OCI-LY3 (cell line): ENCODE measurements at regions not wholly inside any gene's neighbourhood (a gene's known extent, or its start where the extent isn't known, plus 50 kb on each side); places are given as distances from the start of the nearest gene placed in this dataset.

ENCODE experiments used
- H2AFZ ChIP-seq: fragments of 200-600, 300-600 bp; shearing (Covaris generic); 2 replicates; pipeline ENCODE4 v1.6.0; 2014; ENCODE audit warnings: antibody characterized with exemption, low read depth, low read length
- H3K27ac ChIP-seq: fragments of 200-600, 300-600 bp; sonication (generic); 2 replicates; pipeline ENCODE4 v1.5.1; 2014; ENCODE audit warnings: mild to moderate bottlenecking, low read length, moderate library complexity, mixed read lengths
- H3K27me3 ChIP-seq: fragments of 200-600, 300-600 bp; sonication (generic); 2 replicates; pipeline ENCODE4 v1.6.1; 2014; ENCODE audit warnings: low read depth, low read length, mixed read lengths
- H3K36me3 ChIP-seq: fragments of 200-600, 300-600 bp; sonication (generic); replicated peaks from 2 replicates; pipeline ENCODE3; 2014; ENCODE audit warnings: low read depth, low read length, mixed read lengths
- H3K4me1 ChIP-seq: fragments of 300-600, 200-600 bp; sonication (generic); 2 replicates; pipeline ENCODE4 v1.6.1; 2014; ENCODE audit warnings: low read length, mixed read lengths
- H3K4me2 ChIP-seq: fragments of 200-600, 300-600 bp; sonication (generic); 2 replicates; pipeline ENCODE4 v1.6.1; 2014; ENCODE audit warnings: low read length, mixed read lengths
- H3K4me3 ChIP-seq: fragments of 300-600, 200-600 bp; sonication (generic); 2 replicates; pipeline ENCODE4 v1.5.1; 2014; ENCODE audit warnings: antibody characterized with exemption, mild to moderate bottlenecking, low read length, moderate library complexity
- H3K79me2 ChIP-seq: fragments of 300-600, 200-600 bp; shearing (Covaris generic); 2 replicates; pipeline ENCODE4 v1.6.1; 2014; ENCODE audit warnings: mild to moderate bottlenecking, low read length, mixed read lengths
- H3K9ac ChIP-seq: fragments of 300-600, 200-600 bp; shearing (Covaris generic); 2 replicates; pipeline ENCODE4 v1.6.0; 2014; ENCODE audit warnings: mild to moderate bottlenecking, low read length, moderate library complexity
- H3K9me3 ChIP-seq: fragments of 200-600, 300-600 bp; shearing (Covaris generic); 2 replicates; pipeline ENCODE4 v1.6.1; 2014; ENCODE audit warnings: low read length, mixed read lengths; ENCODE audit not compliant: insufficient read depth
- H4K20me1 ChIP-seq: fragments of 200-600, 300-600 bp; sonication (generic); 2 replicates; pipeline ENCODE4 v1.6.1; 2016; ENCODE audit warnings: low read length, mixed read lengths; ENCODE audit not compliant: insufficient read depth
- EZH2phosphoT487 ChIP-seq: fragments of 200-600 bp; shearing (Covaris generic); IDR thresholded peaks from 2 replicates; pipeline ENCODE4 v1.6.1; 2018; ENCODE audit warnings: antibody characterized with exemption, mixed run types, low read depth
- TF ChIP-seq, protein P1 (sequence below): fragments of 200-600, 300-600 bp; sonication (generic); IDR thresholded peaks from 2 replicates; pipeline ENCODE4 v1.5.1; 2014; ENCODE audit warnings: antibody characterized with exemption, low read length, low read depth

DNA sequence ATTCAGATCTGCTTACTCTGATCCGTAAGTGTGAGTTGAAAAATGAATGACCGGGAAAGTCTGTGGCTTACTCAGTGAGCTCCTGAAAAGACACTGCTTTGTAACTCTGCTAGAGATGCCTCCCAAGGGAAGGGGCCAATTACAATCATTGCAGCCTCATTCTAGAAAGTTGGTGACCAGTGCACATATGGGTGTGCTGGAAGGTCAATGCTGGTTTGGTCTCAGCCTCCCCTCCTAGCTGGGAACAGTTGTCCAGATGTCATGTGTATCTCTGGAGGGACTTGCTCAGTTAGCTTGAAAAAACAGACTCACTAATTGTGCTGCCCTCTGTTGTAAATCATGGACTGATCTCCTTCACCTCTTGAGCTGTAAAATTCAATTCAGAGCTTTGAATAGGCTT is 405.0 kb downstream of the ADRA2A start:
- Histone ChIP-seq H3K27me3 (no peaks in the 10 kb centered on the region), H4K20me1 (no peaks in the 10 kb centered on the region), H3K27ac (no peak overlapping the region), H2AFZ (no peak overlapping the region), H3K9ac (no peak overlapping the region), H3K9me3 (no peaks in the 10 kb centered on the region), H3K4me2 (no peak overlapping the region), H3K36me3 (no peaks in the 10 kb centered on the region), H3K4me1 (no peaks in the 10 kb centered on the region), H3K4me3 (no peak overlapping the region), H3K79me2 (no peaks in the 10 kb centered on the region)
- TF ChIP-seq, protein P1, sequence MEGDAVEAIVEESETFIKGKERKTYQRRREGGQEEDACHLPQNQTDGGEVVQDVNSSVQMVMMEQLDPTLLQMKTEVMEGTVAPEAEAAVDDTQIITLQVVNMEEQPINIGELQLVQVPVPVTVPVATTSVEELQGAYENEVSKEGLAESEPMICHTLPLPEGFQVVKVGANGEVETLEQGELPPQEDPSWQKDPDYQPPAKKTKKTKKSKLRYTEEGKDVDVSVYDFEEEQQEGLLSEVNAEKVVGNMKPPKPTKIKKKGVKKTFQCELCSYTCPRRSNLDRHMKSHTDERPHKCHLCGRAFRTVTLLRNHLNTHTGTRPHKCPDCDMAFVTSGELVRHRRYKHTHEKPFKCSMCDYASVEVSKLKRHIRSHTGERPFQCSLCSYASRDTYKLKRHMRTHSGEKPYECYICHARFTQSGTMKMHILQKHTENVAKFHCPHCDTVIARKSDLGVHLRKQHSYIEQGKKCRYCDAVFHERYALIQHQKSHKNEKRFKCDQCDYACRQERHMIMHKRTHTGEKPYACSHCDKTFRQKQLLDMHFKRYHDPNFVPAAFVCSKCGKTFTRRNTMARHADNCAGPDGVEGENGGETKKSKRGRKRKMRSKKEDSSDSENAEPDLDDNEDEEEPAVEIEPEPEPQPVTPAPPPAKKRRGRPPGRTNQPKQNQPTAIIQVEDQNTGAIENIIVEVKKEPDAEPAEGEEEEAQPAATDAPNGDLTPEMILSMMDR = no peak
- no peak for TF ChIP-seq EZH2phosphoT487

DNA sequence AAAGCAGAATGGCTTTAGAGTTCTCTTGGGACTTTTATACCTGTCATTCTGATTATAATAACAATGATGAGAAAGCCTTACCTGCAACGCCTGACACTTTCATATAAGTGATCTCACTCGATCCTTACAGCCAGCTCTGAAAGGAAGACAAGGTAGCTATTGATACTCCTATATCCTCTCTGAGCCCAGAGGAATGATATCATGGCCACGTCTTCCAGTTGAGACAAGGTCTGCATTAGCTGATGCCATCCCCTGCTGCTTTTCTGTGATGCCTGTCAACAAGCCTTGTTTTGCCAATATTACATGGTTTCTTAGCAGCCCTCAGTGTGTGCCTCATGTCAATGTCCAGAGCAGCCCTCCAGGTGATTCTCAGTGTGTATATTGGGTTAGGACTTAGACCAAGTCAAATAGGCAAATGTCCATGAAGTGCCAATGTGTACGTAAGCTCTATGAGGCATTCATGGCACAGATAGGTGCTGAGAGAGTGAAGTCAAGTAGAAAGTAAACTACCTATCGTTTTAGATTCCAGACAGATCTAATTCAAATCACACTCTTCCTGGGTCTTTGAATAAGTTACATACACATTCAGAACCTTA is 405.9 kb downstream of the ADRA2A start:
- Histone ChIP-seq H3K36me3 (no peaks in the 10 kb centered on the region), H3K79me2 (no peaks in the 10 kb centered on the region), H3K9ac (no peak overlapping the region), H3K27ac (no peak overlapping the region), H3K4me3 (no peak overlapping the region), H4K20me1 (no peaks in the 10 kb centered on the region), H2AFZ (no peak overlapping the region), H3K27me3 (no peaks in the 10 kb centered on the region), H3K4me2 (no peak overlapping the region), H3K4me1 (no peaks in the 10 kb centered on the region), H3K9me3 (no peaks in the 10 kb centered on the region)
- TF ChIP-seq EZH2phosphoT487 = no peak
- TF ChIP-seq, protein P1 = no peak

DNA sequence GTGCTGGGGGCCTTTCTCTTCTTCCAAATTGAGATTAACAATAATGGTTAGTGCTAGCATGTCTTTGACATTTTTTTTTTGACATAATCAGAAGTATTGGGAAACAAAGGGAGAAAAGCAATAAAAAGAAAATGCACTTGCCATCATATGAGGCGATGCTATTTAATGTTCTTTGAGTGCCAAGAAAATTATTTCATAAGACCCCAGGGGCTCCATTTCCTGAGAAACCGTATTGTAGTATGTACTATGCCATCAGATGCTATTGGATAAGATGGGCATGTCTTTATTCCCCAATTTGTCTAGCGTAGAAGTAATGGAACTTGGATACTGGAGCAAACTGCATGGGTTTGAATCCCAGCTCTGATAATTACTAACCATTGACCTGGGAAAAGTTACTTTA is 408.9 kb downstream of the ADRA2A start:
- Histone ChIP-seq H3K9me3 (no peaks in the 10 kb centered on the region), H3K4me1 (no peaks in the 10 kb centered on the region), H3K79me2 (no peaks in the 10 kb centered on the region), H3K27me3 (no peaks in the 10 kb centered on the region), H2AFZ (no peak overlapping the region), H3K4me3 (no peak overlapping the region), H3K9ac (no peak overlapping the region), H4K20me1 (no peaks in the 10 kb centered on the region), H3K27ac (no peak overlapping the region), H3K36me3 (no peaks in the 10 kb centered on the region), H3K4me2 (no peak overlapping the region)
- TF ChIP-seq, protein P1 = no peak
- no peak for TF ChIP-seq EZH2phosphoT487

DNA sequence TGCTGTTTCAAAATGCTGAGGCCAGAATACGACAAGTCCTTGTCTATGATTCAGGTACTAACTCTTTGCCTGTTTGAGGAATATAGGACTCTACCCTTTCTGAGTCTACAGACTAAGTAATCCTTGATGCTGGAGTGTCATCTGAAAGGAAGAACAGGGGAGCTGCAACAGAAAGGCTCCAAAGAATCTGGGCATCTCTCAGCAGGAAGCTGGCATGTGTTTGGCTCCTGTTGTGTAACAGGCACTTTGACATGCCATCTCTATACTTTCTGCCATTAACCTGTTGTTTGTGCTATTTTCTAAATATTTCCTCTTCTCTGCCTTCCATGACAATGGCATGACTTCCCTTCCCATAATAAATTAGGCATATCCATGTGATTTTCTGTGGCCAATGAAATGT is 409.5 kb downstream of the ADRA2A start:
- H3K9ac ChIP-seq = no peak overlapping the region

More for the DNA sequence above, 409.5 kb downstream of the ADRA2A start:
- no peaks in the 10 kb centered on the region for H4K20me1 ChIP-seq
- no peak for TF ChIP-seq EZH2phosphoT487
- TF ChIP-seq, protein P1 = no peak
- H3K4me3 ChIP-seq = no peak overlapping the region
- no peaks in the 10 kb centered on the region for H3K27me3 ChIP-seq
- no peak overlapping the region for H3K4me2 ChIP-seq
- no peaks in the 10 kb centered on the region for H3K9me3 ChIP-seq
- H2AFZ ChIP-seq = no peak overlapping the region
- no peaks in the 10 kb centered on the region for H3K36me3 ChIP-seq
- no peaks in the 10 kb centered on the region for H3K79me2 ChIP-seq
- no peak overlapping the region for H3K27ac ChIP-seq
- H3K4me1 ChIP-seq = no peaks in the 10 kb centered on the region
